ENCODE measurements at regions not wholly inside any gene's neighbourhood (a gene's known extent, or its start where the extent isn't known, plus 50 kb on each side); places are given as distances from the start of the nearest gene placed in this dataset.

DNA sequence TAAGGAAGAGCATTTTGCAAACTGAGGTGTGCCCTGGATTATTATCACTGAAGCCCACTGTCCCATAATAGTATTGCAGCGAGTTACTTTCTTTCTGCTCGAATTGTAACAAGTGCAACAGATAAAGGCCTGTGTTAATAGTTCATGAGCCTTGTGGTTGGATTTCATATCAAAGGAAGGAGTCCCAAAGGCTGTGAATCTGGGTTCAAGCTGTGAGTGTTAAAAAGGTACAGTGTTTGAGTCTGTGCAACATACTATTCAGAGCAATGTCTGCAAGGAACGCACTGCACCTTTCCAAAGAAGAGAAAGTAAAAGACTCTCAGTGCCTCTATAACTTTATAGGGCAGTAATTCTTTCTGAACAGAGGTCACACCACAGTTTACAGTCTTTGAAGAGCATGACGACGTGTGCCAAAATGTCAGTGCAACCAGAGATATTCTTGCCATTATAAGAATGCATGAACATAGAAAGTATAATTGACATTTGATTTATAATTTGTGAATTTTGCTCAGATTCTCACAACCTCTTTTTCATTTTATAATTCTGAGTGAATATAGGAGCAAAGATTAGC, 79.1 kb downstream of the CDC7 start:
- TF ChIP-seq POLR2A (IDR thresholded peaks at IDR 0.05; ENCODE audit: low read length) (no peak), GATA1 (IDR thresholded peaks at IDR 0.05; ENCODE audit: low read depth, low read length) (no peak)
